HEK293 (cell line): ENCODE measurements at regions not wholly inside any gene's neighbourhood (a gene's known extent, or its start where the extent isn't known, plus 50 kb on each side); places are given as distances from the start of the nearest gene placed in this dataset.

Experiments
- CTCF ChIA-PET: fragments of 350-600 bp; formaldehyde crosslinking; extraction: SDS; loops from one replicate; lab custom pipeline; 2021; ENCODE audit warnings: antibody characterized with exemption; lab: Yijun Ruan, JAX
- POLR2A ChIA-PET: fragments of 300-600 bp; formaldehyde crosslinking; extraction: SDS; loops from one replicate; lab custom pipeline; 2020; ENCODE audit warnings: antibody characterized with exemption, inconsistent platforms; lab: Yijun Ruan, JAX
- H3K27ac ChIP-seq: fragments of 200-500 bp; sonication (Bioruptor generic); 2 replicates; pipeline ENCODE4 v1.5.1; 2014; ENCODE audit warnings: low read depth, low read length, control low read depth, inconsistent platforms; ENCODE audit errors: extremely low read depth
- H3K36me3 ChIP-seq, 2 experiments: fragments of 200-500 bp in 1 of 2; sonication (Bioruptor generic) in 1 of 2; 1 replicate in 1 of 2; 2 replicates in 1 of 2; pipeline ENCODE4 v1.5.1; 2014 to 2017; ENCODE audit warnings: inconsistent platforms in 2 of 2, low read length in 2 of 2; ENCODE audit not compliant: control insufficient read depth in 2 of 2, insufficient read depth in 1 of 2
- H3K4me1 ChIP-seq: fragments of 200-500 bp; sonication (Bioruptor generic); 2 replicates; pipeline ENCODE4 v1.5.1; 2014; ENCODE audit warnings: mild to moderate bottlenecking, low read length, inconsistent platforms; ENCODE audit not compliant: control insufficient read depth, insufficient read depth
- H3K4me3 ChIP-seq: 2 replicates; pipeline ENCODE4 v1.5.1; 2011; ENCODE audit warnings: low read depth, mild to moderate bottlenecking, control low read depth, low read length, moderate library complexity
- H3K9me3 ChIP-seq: fragments of 200-500 bp; sonication (Bioruptor generic); 2 replicates; pipeline ENCODE4 v1.5.1; 2014; ENCODE audit warnings: low read depth, low read length, inconsistent platforms; ENCODE audit not compliant: control insufficient read depth, insufficient read depth
- ATF2 ChIP-seq: fragments of 450-650 bp; formaldehyde crosslinking; IDR thresholded peaks from 2 replicates; pipeline ENCODE4 v1.5.1; 2016; ENCODE audit warnings: missing biosample characterization, missing genetic modification characterization, low read depth
- EGR2 ChIP-seq: fragments of 450-650 bp; formaldehyde crosslinking; IDR thresholded peaks from 2 replicates; pipeline ENCODE4 v1.5.1; 2016; ENCODE audit warnings: low read depth, missing biosample characterization, missing genetic modification characterization
- GLIS1 ChIP-seq: fragments of 450-650 bp; formaldehyde crosslinking; IDR thresholded peaks from 2 replicates; pipeline ENCODE4 v1.5.1; 2016; ENCODE audit warnings: missing biosample characterization, missing genetic modification characterization
- KLF8 ChIP-seq: fragments of 450-650 bp; formaldehyde crosslinking; IDR thresholded peaks from 2 replicates; pipeline ENCODE4 v1.5.1; 2016; ENCODE audit warnings: missing biosample characterization, missing genetic modification characterization
- OSR2 ChIP-seq: fragments of 450-650 bp; formaldehyde crosslinking; IDR thresholded peaks from 2 replicates; pipeline ENCODE4 v1.5.1; 2016; ENCODE audit warnings: missing biosample characterization, missing genetic modification characterization
- REPIN1 ChIP-seq: fragments of 450-650 bp; formaldehyde crosslinking; IDR thresholded peaks from 2 replicates; pipeline ENCODE4 v1.5.1; 2017; ENCODE audit warnings: missing biosample characterization, missing genetic modification characterization, low read depth
- SP2 ChIP-seq: fragments of 450-650 bp; formaldehyde crosslinking; IDR thresholded peaks from 2 replicates; pipeline ENCODE4 v1.5.1; 2016; ENCODE audit warnings: missing biosample characterization, missing genetic modification characterization
- ZBTB8A ChIP-seq: fragments of 450-650 bp; formaldehyde crosslinking; IDR thresholded peaks from 2 replicates; pipeline ENCODE4 v1.5.1; 2016; ENCODE audit warnings: missing biosample characterization, missing genetic modification characterization
- ZIC2 ChIP-seq: fragments of 450-650 bp; formaldehyde crosslinking; IDR thresholded peaks from 2 replicates; pipeline ENCODE4 v1.5.1; 2016; ENCODE audit warnings: missing biosample characterization, missing genetic modification characterization
- ZNF121 ChIP-seq: fragments of 450-650 bp; formaldehyde crosslinking; IDR thresholded peaks from 2 replicates; pipeline ENCODE4 v1.5.1; 2016; ENCODE audit warnings: missing biosample characterization, missing genetic modification characterization
- ZNF16 ChIP-seq: fragments of 450-650 bp; formaldehyde crosslinking; IDR thresholded peaks from 2 replicates; pipeline ENCODE4 v1.5.1; 2016; ENCODE audit warnings: low read depth, missing biosample characterization, missing genetic modification characterization
- ZNF174 ChIP-seq: fragments of 450-650 bp; formaldehyde crosslinking; IDR thresholded peaks from 2 replicates; pipeline ENCODE4 v1.5.0; 2017; ENCODE audit warnings: missing biosample characterization, mild to moderate bottlenecking, missing genetic modification characterization
- ZNF18 ChIP-seq: fragments of 450-650 bp; formaldehyde crosslinking; IDR thresholded peaks from 2 replicates; pipeline ENCODE4 v1.5.1; 2016; ENCODE audit warnings: missing biosample characterization, missing genetic modification characterization
- ZNF214 ChIP-seq: fragments of 450-650 bp; formaldehyde crosslinking; IDR thresholded peaks from 2 replicates; pipeline ENCODE4 v1.5.1; 2017; ENCODE audit warnings: missing biosample characterization, mild to moderate bottlenecking, missing genetic modification characterization, borderline replicate concordance
- ZNF221 ChIP-seq: fragments of 450-650 bp; formaldehyde crosslinking; IDR thresholded peaks from 2 replicates; pipeline ENCODE4 v1.5.1; 2017; ENCODE audit warnings: missing biosample characterization, missing genetic modification characterization, borderline replicate concordance
- ZNF311 ChIP-seq: fragments of 450-650 bp; formaldehyde crosslinking; IDR thresholded peaks from 2 replicates; pipeline ENCODE4 v1.5.1; 2017; ENCODE audit warnings: missing biosample characterization, missing genetic modification characterization, borderline replicate concordance
- ZNF341 ChIP-seq: fragments of 450-650 bp; formaldehyde crosslinking; IDR thresholded peaks from 2 replicates; pipeline ENCODE4; 2016; ENCODE audit warnings: low read depth, missing biosample characterization, missing genetic modification characterization
- ZNF350 ChIP-seq: fragments of 450-650 bp; formaldehyde crosslinking; IDR thresholded peaks from 2 replicates; pipeline ENCODE4 v1.5.0; 2017; ENCODE audit warnings: missing biosample characterization, mild to moderate bottlenecking, missing genetic modification characterization
- ZNF449 ChIP-seq: fragments of 450-650 bp; formaldehyde crosslinking; IDR thresholded peaks from 2 replicates; pipeline ENCODE4 v1.5.1; 2017; ENCODE audit warnings: missing biosample characterization, mild to moderate bottlenecking, missing genetic modification characterization, moderate library complexity
- ZNF510 ChIP-seq: fragments of 450-650 bp; formaldehyde crosslinking; IDR thresholded peaks from 2 replicates; pipeline ENCODE4 v1.5.1; 2018; ENCODE audit warnings: mild to moderate bottlenecking, missing genetic modification characterization, missing biosample characterization; ENCODE audit not compliant: insufficient replicate concordance
- ZNF560 ChIP-seq: fragments of 450-650 bp; formaldehyde crosslinking; IDR thresholded peaks from 2 replicates; pipeline ENCODE4 v1.5.1; 2017; ENCODE audit warnings: missing biosample characterization, missing genetic modification characterization, borderline replicate concordance
- ZNF660 ChIP-seq: fragments of 450-650 bp; IDR thresholded peaks from 2 replicates; pipeline ENCODE4 v1.5.1; 2018; ENCODE audit warnings: missing biosample characterization, mild to moderate bottlenecking, missing genetic modification characterization
- ZNF791 ChIP-seq: fragments of 450-650 bp; formaldehyde crosslinking; IDR thresholded peaks from 2 replicates; pipeline ENCODE4 v1.5.1; 2016; ENCODE audit warnings: missing biosample characterization, missing genetic modification characterization
- ZSCAN16 ChIP-seq: fragments of 450-650 bp; formaldehyde crosslinking; IDR thresholded peaks from 2 replicates; pipeline ENCODE4 v1.5.1; 2016; ENCODE audit warnings: missing biosample characterization, missing genetic modification characterization

GRCh38 chr17:72372185-72372584 is 251.4 kb downstream of the SOX9 start:
- H3K4me3 ChIP-seq, result no peak overlapping the region
- POLR2A ChIA-PET, result no interaction called here
- H3K27ac ChIP-seq, result no peak overlapping the region
- H3K4me1 ChIP-seq, result no peaks in the 10 kb centered on the region
- no peaks in the 10 kb centered on the region for H3K9me3 ChIP-seq
- no peaks in the 10 kb centered on the region for H3K36me3 ChIP-seq
- CTCF ChIA-PET, result no interaction called here
- TF ChIP-seq ZNF221 (tag by site-specific recombination), result no peak
- TF ChIP-seq ZNF174, result no peak
- no peak for TF ChIP-seq KLF8 (tag by site-specific recombination)
- TF ChIP-seq SP2 (tag by site-specific recombination), result no peak
- TF ChIP-seq ZNF16 (tag by site-specific recombination), result no peak
- TF ChIP-seq ZNF660, result no peak
- TF ChIP-seq ZNF510 (tag by site-specific recombination), result no peak
- no peak for TF ChIP-seq ZNF560 (tag by site-specific recombination)
- no peak for TF ChIP-seq ZSCAN16 (tag by site-specific recombination)
- no peak for TF ChIP-seq EGR2
- no peak for TF ChIP-seq ZNF350 (tag by site-specific recombination)
- TF ChIP-seq ZNF311 (tag by site-specific recombination), result no peak
- no peak for TF ChIP-seq ZNF791
- no peak for TF ChIP-seq ATF2
- TF ChIP-seq OSR2 (tag by site-specific recombination), result no peak
- no peak for TF ChIP-seq REPIN1
- no peak for TF ChIP-seq ZNF214 (tag by site-specific recombination)
- no peak for TF ChIP-seq ZNF18

- Histone ChIP-seq H3K27ac (no peak overlapping the region), H3K4me1 (no peaks in the 10 kb centered on the region)
- TF ChIP-seq ZNF449 (tag by site-specific recombination), result 0 out of 2 replicates have a peak, but pooled peaks have one; percentile 54
- peak; percentile 35 for TF ChIP-seq ZBTB8A (tag by site-specific recombination)
- TF ChIP-seq ZNF121 (tag by site-specific recombination), result no peak
- peak; percentile 94 for TF ChIP-seq ZIC2 (tag by site-specific recombination)
- TF ChIP-seq GLIS1 (tag by site-specific recombination), result peak; percentile 73
- peak; percentile 70 for TF ChIP-seq ZNF341
- TF ChIP-seq, all 188 proteins: peak for 5
- POLR2A ChIA-PET, result interaction anchor here (1.5 kb wide), 1 partner anchor 13 kb away, joined by 3 read pairs; no protein-coding TSS in a partner anchor
- Histone ChIP-seq H3K36me3 (no peaks in the 10 kb centered on the region), H3K9me3 (no peaks in the 10 kb centered on the region), H3K4me3 (no peak overlapping the region)
- CTCF ChIA-PET, result interaction anchor here (0.6 kb wide), 1 partner anchor 9 kb away, joined by 3 read pairs; no protein-coding TSS in a partner anchor
Measured at GRCh38 chr17:72373910-72374741, 253.3 kb downstream of the SOX9 start.
